GM19035 (cell line): ENCODE measurements at regions not wholly inside any gene's neighbourhood (a gene's known extent, or its start where the extent isn't known, plus 50 kb on each side); places are given as distances from the start of the nearest gene placed in this dataset.
"Not testable (repeated sequence)": the region's sequence is repeated elsewhere in the genome, so short reads cannot be mapped to it uniquely, and the experiment has no call there.

Experiments used
- ATAC-seq: cut with Tn5 transposase; IDR thresholded peaks from one replicate; pipeline ENCODE4 v1.9.1; 2021; ENCODE audit not compliant: unreplicated experiment

DNA sequence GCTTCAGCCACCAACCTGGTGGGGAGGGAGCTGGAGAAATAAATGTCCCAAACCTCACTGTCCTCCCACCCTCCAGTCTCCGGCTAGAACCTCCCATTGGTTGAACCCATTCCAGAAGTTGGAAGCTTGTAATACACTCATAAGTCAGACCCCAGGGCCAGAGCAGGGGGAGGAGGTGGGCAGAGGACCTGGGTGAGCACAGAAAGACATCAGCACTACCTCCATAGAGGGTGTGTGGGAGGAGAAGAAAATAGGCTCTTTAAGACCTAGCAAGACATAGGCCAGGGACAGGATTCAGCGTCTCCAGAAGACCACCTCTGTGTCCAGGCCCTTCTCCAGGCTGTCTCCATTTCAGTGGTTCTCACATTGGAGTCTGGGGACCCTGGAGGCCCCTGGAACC is 73.3 kb upstream of the TOP1 start:
- no peak for ATAC-seq

DNA sequence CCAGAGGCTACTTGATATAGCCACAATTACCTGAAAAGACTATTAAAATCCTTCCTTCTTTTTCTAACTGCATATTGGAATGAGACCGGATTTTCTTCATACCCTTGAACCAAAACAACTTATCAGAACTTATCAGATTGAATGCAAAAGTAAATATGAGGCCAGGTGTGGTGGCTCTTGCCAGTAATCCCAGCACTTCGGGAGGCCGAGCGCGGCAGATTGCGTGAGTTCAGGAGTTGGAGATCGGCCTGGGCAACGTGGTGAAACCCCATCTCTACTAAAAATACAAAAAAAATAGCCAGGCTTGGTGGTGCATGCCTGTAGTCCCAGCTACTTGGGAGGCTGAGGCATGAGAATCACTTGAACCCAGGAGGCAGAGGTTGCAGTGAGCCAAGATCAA is 72.8 kb upstream of the TOP1 start:
- not testable (repeated sequence) for ATAC-seq

DNA sequence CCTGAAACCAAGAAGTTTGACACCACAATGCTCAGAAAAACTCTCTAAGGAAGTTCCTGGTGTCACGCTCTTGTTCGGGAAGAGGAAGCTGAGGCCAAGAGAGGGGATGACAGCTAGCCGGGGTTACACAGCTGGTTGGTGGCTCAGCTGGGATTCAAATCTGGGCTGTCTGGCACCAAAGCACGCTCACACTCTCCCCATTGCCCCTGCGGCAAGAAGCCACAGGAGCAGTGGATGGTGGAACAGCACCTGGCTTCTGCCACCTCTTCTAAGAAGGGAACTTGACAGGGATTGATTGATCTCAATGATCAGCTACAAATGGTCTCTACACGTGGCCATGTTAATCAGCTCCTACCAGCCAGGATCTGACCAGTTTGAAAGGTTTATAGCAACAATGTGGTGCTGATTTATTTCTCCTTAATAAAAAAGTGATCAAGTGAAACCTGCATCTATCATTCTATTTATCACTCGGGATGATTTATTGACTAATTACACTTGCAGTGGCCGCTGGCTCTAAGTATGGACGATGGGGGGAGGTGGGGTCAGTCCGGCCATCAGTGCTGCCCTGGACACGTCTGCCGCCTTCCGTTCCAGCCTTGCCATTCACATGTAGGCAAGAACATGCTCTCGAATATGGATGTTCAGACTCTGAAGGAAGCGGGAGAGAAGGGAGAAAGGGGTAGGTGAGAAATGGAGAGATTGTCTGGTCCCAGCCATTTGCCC is 71.9 kb upstream of the TOP1 start:
- ATAC-seq: no peak

DNA sequence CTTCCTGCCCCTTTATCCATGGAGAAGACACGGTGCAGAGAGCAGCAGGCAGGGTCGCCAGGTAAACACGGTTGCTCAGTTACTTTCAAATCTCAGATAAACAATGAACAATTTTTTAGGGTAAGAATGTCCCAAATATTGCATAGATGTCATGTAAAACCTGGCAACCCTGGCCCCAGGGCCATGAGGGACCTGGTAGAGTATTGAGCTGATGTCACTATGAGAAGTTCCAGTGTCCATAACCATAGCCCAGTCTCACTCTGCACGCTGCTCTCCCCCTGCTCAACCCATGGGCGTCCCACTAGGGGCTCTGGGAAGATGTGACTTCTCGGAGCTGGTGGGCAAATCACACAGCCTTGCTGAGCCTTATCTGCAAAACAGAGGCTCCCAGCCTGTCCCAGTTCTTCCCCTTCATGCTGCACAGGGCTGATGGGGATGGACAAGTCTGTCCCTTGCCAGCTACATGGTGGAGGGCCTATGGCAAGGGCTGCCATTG is 71.3 kb upstream of the TOP1 start:
- no peak for ATAC-seq

DNA sequence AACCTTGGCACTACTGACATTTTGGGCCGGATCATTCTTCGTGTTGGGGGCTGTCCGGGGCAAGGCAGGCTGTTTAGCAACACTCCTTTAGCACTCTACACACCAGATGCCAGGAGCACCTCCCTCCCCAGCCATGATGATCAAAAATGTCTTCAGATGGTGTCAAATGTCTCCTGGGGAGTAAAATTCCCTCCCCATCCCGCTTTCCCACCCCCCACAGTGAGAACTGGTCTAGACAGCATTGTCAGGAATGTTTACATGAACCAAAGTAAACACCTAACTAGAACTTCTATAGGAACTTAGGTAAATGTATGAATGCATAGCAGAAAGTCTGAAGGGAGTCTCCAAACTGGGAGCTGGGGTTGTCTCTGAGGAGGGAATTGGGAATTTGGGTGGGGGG is 70.0 kb upstream of the TOP1 start:
- ATAC-seq: no peak

DNA sequence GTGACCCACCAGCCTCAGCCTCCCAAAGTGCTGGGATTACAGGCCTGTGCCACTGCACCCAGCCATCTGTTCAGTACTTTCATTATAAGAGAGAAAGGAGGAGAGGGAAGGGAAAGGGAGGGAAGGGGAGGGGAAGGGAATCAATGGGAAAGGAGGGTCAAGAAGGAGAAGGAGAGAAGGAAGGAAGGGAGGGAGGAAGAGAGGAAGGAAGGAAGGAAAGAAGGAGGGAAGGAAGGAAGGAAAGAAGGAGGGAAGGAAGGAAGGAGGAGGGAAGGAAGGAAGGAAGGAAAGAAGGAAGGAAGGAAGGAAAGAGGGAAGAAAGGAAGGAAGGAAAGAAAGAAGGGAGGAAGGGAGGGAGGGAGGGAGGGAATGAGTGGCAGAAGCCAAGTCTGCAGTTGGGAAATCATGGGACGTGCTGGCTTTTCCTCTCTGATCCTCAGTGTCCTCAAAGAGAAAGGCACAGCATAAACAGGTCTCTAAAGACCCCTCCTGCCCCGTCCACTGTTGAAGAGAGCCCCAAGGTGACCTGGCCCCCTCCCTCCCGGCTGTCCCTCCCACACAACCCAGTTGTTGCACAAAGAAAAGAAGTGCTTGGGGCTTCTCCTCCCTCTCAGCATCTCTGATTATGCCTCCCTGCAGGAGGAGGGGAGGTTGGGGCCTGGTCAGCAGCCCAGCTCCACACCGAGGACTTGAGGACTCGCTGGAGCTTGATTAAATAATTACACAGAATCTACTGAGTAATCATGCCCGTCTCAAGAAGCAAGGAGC is 69.1 kb upstream of the TOP1 start:
- no peak for ATAC-seq

DNA sequence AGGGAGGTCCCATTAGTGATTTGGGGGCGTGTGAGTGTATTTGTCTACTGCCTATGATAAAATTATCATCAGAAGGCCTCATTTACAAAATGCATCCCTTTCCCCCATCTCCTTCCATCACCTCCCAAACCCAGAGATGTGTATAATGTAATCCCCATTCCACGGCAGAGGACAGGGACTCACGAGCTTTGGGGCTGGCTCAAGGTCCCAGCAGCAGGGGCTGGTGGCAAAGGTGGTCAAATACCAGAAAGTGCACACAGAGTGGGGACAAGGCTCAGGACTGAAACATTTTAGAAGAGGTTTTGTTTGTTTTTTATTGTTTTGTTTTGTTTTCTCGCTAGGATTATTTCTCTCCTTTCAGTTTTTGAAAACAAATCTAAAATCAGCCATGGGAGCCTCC is 68.5 kb upstream of the TOP1 start:
- no peak for ATAC-seq

DNA sequence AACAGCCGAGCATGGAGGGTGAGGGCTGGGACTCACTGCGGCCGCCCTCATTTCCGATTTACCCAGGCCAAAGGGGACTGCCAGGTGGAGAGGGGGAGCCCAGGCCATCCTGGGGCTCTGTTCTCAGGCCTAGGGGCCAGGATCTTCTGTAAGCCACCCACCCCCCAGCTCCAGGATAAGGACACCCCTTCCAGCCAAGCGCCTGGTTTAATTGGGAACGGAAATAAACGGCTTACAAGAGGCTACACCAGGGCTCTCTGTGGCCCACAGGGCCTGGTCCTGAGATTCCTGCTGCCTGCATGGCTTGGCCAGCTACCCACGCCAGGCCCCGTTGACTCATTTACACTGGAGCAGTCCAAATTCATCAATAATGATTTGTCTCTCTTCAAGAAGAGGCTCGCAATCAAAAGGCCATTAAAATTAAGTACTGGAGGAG is 68.1 kb upstream of the TOP1 start:
- no peak for ATAC-seq

DNA sequence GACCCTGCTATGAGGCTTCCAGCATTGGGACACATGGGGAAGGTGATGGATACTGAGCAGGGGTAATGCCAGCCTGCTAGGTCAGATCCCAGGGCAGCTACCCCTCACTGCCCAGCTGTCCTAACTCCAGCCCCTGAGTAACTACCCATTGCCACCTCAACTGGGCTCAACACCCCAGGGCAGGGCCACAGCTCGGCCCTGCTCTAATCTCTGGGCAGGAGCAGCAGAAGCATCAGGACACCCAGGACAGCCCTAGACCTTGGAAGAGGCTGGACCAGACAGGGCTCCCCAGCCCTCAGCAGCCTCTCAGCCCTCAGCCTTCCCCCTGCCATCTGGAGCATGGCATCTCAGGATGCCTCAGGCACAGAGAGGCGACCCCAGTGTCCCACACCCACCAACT is 67.4 kb upstream of the TOP1 start:
- no peak for ATAC-seq

DNA sequence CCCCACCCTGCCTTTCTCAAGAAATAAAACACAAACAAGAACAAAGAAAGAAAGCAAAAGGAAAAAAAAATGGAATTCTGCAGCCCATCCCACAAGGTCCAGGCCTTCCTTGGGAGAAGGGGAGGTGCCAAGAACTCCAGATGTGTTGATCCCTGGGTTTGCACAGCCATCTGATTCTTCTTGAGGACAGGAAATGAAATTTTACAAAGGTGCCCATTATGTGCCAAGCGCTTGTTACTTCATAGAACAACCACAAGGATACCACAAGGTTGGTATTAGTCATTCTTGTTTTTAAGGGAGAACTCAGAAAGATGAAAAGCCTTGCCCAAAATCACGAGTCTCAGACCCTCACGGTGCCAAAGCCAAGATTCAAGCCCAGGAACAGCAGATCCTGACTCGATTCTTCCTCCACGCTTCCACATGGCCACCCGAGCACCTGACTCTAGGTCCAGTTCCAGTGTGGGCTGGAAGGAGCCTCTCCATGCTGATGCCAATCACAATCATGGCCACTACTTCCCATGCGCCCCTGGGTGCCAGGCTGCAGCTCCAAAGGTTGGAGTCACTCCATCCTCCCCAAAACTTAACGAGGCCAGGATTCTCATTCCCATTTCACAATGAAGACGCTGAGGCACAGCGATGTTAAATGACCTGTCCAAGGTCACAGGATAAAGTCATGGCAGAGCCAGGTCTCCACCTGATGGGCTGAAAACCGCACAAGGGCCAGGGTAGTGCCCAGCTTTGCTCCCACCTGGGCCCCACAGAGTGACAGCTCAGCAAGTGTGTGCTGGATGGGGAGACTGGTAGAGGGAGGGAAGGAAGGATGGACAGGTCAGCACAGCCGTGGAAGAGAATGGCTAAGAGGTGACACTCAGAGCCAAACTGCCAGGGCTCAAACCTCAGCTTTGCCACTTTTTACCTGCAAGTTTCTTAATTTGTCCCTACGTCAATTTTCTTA is 66.7 kb upstream of the TOP1 start:
- no peak for ATAC-seq

DNA sequence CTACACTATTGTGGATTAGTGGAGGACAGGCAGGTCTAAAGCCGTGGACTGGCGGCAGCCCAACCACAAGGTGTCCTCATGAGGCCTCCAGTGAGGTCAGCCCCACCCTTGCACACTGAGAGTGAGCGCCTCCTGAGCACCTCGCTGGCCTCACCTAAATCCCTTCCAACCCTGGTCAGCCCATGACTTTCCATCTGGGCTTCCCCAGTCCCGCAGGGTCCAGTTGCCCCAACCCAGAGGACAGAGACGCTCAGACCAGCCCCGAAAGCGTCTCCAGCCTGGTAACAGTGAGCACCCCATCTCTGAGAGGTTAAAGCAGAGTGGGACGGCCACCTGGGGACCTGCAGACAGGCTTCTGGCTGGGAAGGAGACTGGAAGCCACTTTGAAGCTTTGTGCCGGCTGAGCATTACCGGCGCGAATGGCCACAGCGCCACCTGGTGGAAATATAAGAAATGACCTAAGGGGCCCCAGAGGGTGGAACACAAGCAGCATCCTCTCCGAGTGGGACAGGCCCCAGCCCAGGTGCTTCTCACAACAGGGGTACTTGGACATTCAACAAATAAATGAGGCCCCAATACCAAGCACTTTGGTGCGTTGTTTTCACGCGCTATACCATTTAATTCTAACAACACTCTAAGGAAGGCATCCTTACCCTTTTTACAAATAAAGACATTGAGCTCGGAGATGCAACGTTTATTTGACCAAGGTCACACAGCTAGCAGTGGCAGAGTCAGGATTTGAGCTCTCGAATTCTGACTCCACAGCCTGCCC is 65.7 kb upstream of the TOP1 start:
- peak; percentile 85 for ATAC-seq

DNA sequence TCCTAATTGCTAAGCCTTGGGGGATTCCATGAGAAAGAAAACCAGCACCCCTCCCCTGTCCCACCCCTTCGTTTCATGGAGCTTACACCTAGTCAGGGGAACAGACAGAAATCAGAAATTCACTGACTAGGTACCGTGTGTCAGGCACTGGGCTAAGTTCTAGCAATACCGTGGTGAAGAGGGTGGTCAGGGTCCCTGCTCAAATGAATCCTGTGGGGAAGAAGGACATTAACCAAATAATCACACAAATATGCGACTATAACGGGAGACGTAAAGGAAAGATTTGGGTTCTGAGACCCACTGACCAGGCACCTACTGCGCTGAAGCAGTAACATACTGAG is 65.1 kb upstream of the TOP1 start:
- ATAC-seq: no peak

DNA sequence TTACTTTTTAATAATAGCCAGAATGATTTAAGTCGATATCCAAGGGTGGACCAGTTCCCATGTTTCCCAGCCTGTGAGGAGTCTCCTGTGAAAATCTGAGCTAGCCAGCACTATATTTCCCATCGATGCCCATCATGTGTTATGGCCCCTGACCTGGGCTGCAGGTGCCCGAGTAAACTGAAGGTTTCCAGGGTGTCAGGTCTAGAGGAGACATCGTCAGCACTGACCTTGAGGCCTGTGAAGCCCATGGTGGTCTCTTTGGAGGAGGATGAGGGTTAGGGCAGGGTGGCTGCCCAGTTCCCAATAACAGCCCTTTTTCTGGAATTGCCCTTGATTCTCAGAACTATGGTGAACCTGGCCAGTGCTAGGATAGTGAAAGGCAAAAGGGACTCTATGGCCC is 63.0 kb upstream of the TOP1 start:
- no peak for ATAC-seq

DNA sequence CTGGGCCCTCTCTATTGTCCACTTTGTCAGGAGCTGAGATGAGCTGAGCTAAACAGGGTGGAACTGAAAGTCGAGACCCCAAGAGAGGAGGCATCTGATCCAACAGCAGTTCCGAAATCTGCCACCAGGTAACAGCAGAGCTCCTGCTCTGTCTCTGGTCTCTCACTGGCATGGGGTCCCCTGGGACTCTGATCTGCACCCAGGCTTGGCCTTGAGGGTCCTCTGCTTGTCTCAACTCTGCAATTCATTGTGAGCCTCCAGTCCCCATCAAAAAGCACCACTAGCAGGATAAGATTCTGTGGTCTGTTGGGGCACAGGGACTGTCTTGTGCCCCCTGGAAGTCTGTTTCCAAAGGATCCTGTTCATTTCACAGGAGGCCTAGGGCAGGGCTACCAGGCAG is 62.5 kb upstream of the TOP1 start:
- ATAC-seq: no peak

DNA sequence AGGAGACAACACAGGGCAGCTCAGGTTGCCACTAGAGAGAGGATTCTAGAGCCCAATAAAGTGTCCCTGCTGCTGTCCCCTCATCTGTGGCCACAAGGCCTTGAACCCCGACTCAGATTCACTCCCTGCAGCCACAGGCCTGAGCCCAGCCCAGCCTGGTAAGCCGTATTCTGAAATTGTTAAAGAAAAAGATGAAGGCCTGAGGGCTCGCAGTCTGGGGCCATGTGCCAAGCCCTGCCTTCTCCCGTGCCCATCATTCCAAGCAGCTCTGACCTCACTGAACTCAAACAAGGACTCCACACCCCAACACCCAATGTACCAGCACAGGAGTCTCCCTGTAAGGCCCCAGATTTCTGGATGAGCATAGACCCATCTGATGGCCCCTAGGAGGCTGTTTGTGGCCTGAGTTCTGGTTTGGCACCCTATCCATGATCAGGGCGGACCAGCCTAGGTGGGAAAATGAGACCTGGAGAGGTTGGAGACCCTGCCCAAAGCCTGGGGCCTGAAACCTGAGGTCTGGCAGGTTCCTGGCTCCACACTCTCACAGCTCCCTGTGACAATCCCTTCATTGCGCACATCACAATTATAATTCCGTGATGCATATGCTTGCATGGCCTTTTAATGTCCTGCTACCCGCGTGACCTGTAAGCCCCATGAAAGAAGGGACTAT is 62.0 kb upstream of the TOP1 start:
- ATAC-seq: no peak

DNA sequence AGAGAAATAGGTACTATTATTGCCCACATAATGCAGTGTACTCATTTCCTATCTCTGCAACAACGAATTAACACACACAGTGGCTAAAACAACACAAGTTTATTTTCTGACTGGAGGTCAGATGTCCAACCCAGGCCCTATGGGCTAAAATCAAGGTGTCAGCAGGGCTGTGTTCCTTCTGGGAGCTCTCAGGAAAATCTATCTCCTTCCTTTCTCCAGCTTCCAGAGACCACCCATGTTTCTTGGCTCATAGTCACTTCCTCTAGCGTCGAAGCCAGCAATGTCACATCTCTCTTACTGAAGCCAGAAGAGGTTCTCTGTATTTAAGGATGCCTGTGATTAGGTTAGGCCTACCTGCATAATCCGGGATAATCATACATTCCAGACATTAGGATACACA is 60.9 kb upstream of the TOP1 start:
- ATAC-seq: no peak

DNA sequence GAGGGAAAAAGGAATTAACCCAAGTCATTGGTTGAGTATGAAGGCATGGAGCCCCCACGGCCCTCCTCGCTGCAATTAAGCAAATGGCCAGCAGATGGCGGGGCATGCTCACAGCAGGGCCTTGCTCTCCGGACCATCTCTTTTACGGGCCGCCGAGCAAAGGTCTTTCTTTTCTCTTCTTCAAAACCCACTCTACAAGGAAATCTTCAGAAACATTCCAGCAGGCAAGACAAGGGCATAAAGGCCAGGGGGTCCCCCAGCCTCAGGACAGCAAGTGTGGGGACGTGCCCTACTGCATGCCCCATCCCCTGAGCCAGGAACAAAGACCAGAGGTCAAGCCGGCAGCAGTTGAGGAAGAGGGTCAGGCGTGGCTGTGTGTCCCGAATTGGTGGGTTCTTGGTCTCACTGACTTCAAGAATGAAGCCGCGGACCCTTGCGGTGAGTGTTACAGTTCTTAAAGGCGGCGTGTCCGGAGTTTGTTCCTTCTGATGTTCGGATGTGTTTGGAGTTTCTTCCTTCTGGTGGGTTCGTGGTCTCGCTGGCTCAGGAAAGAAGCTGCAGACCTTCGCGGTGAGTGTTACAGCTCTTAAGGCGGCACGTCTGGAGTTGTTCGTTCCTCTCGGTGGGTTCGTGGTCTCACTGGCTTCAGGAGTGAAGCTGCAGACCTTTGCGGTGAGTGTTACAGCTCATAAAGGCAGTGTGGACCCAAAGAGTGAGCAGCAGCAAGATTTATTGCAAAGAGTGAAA is 59.6 kb upstream of the TOP1 start:
- peak; percentile 77 for ATAC-seq

DNA sequence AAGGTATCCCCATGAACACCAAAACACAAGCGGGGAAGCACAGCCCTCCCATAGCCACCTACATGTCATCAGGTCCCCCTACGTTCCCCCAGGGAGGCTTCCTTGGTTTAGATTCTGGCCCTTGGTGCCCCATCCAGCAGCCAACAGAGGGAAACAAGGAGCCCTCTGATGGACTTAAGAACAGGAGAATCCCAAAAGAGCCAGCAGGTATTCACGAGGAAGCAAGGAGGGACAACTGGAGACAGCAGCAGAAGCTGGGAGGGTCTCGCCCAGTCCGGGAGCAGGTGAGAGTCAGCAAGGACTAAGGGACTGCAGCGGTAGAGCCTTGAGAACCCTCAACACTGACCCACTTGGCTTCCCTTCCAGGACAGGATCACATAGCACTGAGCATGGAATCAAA is 58.4 kb upstream of the TOP1 start:
- ATAC-seq: no peak

DNA sequence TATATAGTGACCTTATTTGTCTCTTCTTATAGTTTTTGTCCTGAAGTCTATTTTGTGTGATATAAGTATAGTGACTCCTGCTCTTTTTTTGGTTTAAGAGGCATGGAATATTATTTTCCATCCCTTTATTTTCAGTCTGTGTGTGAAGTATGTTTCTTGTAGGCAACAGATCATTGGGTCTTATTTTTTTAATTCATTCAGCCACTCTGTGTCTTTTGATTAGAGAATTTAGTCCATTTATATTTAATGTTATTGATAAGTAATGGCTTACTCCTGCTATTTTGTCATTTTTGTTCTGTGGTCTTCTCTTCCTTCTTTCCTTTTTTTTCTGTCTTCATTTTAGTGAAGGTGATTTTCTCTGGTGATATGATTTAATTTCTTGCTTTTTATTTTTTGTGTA is 51.4 kb upstream of the TOP1 start:
- ATAC-seq: no peak

DNA sequence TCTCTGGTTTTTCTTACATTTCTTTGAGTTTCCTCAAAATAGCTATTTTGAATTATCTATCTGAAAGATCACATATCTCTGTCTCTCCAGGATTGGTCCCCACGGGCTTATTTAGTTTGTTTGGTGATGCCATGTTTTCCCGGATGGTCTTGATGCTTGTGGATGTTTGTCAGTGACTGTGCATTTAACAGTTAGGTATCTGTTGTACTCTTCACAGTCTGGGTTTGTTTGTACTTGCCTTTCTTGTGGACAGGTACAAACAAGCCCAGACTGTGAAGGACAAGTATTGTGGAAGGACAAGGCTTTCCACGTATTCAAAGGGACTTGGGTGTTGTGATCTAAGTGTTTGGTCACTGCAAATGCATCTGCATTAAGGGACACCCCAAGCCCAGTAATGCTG is 49.9 kb upstream of the TOP1 start:
- ATAC-seq: no peak
